Aorta (tissue), 5 donors: ENCODE measurements at regions not wholly inside any gene's neighbourhood (a gene's known extent, or its start where the extent isn't known, plus 50 kb on each side); places are given as distances from the start of the nearest gene placed in this dataset.

Experiments used
- ATAC-seq: fragments of 200-7000 bp; cut with Tn5 transposase; one replicate; pipeline ENCODE4 v1.9.1; 2022; ENCODE audit warnings: moderate library complexity; ENCODE audit not compliant: low FRiP score
- DNase-seq, 2 donors: peaks; one replicate each; pipeline ENCODE4 v3.0.0-alpha.2; 2020
- H3K27ac ChIP-seq, 2 donors: one replicate each; pipeline ENCODE4 v1.5.1; 2013; ENCODE audit warnings: low read length in 2 of 2, mild to moderate bottlenecking in 2 of 2, moderate library complexity in 2 of 2, control low read depth in 1 of 2, inconsistent platforms in 1 of 2, low read depth in 1 of 2
- H3K27me3 ChIP-seq, 2 donors: one replicate each; pipeline ENCODE4 v1.6.1; 2013; ENCODE audit warnings: control low read depth in 1 of 2, low read length in 1 of 2, mild to moderate bottlenecking in 1 of 2, moderate library complexity in 1 of 2; ENCODE audit not compliant: insufficient read depth in 2 of 2, control insufficient read depth in 1 of 2
- H3K36me3 ChIP-seq, 2 donors: one replicate each; pipeline ENCODE4 v1.6.1; 2013; ENCODE audit warnings: control low read depth in 1 of 2, low read length in 1 of 2, mild to moderate bottlenecking in 1 of 2; ENCODE audit not compliant: insufficient read depth in 2 of 2, control insufficient read depth in 1 of 2
- H3K4me1 ChIP-seq, 2 donors: one replicate each; pipeline ENCODE4 v1.6.1; 2013; ENCODE audit warnings: low read length in 2 of 2, control low read depth in 1 of 2, mild to moderate bottlenecking in 1 of 2, moderate library complexity in 1 of 2; ENCODE audit not compliant: insufficient read depth in 2 of 2, control insufficient read depth in 1 of 2
- H3K4me3 ChIP-seq, 2 donors: one replicate each; pipeline ENCODE4 v1.5.1; 2013; ENCODE audit warnings: low read length in 2 of 2, control low read depth in 1 of 2, mild to moderate bottlenecking in 1 of 2
- H3K9me3 ChIP-seq: one replicate; pipeline ENCODE4 v1.6.1; 2013; ENCODE audit warnings: mild to moderate bottlenecking, low read length; ENCODE audit not compliant: control insufficient read depth
- WGBS, 2 donors: extraction: QIAGEN DNeasy Blood & Tissue Kit; methylation state at CpG; one replicate each; pipeline ENCODE4 v1.1.7; 2013; 5-methylcytosine and 5-hydroxymethylcytosine counted together
- intact Hi-C, 2 donors: fragments of 100-400 bp; cut with DNase I; formaldehyde crosslinking; loops; one replicate each; pipeline versions ENCODE4 v1.14.2 to v1.15.0; 2022
- donor health status: healthy with polysubstance abuse.
- donor health status: Bipolar disorder and iron deficiency.
- donor health status: DM: no; HTN: no; CAD: no.
- donor health status: DM: no; HTN: no; CAD: no.
- donor health status: DM: yes; HTN: yes; CAD: no.

GRCh38 chr9:106405871-106406435 is 457.0 kb upstream of the ZNF462 start:
- H3K9me3 ChIP-seq: no peaks in the 10 kb centered on the region
- ATAC-seq: no peak
- 50 to 53% methylated on average over 2 of the region's 2 CpGs for WGBS, 2 donors
- no peak for DNase-seq
- H3K4me3 ChIP-seq: no peak overlapping the region
- intact Hi-C loops: no loop called here
- no peaks in the 10 kb centered on the region for H3K4me1 ChIP-seq
- H3K36me3 ChIP-seq: no peaks in the 10 kb centered on the region
- no peak overlapping the region for H3K27ac ChIP-seq
- H3K27me3 ChIP-seq: no peaks in the 10 kb centered on the region

GRCh38 chr9:106414042-106414441 is 448.9 kb upstream of the ZNF462 start:
- ATAC-seq (no peak), DNase-seq (no peak)
- no peaks in the 10 kb centered on the region for H3K4me1 ChIP-seq
- H3K27ac ChIP-seq: no peak overlapping the region
- H3K9me3 ChIP-seq: no peaks in the 10 kb centered on the region
- no peaks in the 10 kb centered on the region for H3K36me3 ChIP-seq
- H3K27me3 ChIP-seq: no peaks in the 10 kb centered on the region
- WGBS, 2 donors: 68 to 83% methylated on average over 7 of the region's 7 CpGs
- intact Hi-C loops: no loop called here
- no peak overlapping the region for H3K4me3 ChIP-seq

- ATAC-seq (no peak), DNase-seq (no peak)
- H3K27ac ChIP-seq: no peak overlapping the region
- WGBS, 2 donors: 94 to 96% methylated on average over 1 of the region's 1 CpG
- H3K9me3 ChIP-seq: no peaks in the 10 kb centered on the region
- no peaks in the 10 kb centered on the region for H3K4me1 ChIP-seq
- H3K36me3 ChIP-seq: no peaks in the 10 kb centered on the region
- intact Hi-C loops: no loop called here
- no peak overlapping the region for H3K4me3 ChIP-seq
- H3K27me3 ChIP-seq: no peaks in the 10 kb centered on the region
These were observed 445.3 kb upstream of the ZNF462 start for GRCh38 chr9:106417685-106418084.

GRCh38 chr9:106419829-106420228 is 443.1 kb upstream of the ZNF462 start:
- ATAC-seq (no peak), DNase-seq (no peak)
- 40 to 62% methylated on average over 3 of the region's 3 CpGs for WGBS, 2 donors
- Histone ChIP-seq H3K36me3 (no peaks in the 10 kb centered on the region), H3K4me3 (no peak overlapping the region), H3K4me1 (no peaks in the 10 kb centered on the region), H3K9me3 (no peaks in the 10 kb centered on the region), H3K27ac (no peak overlapping the region), H3K27me3 (no peaks in the 10 kb centered on the region)
- intact Hi-C loops: no loop called here

GRCh38 chr9:106420511-106420944 is 442.4 kb upstream of the ZNF462 start:
- no peak for DNase-seq
- Histone ChIP-seq H3K27ac (no peak overlapping the region), H3K27me3 (no peaks in the 10 kb centered on the region), H3K4me1 (no peaks in the 10 kb centered on the region), H3K4me3 (no peak overlapping the region), H3K9me3 (no peaks in the 10 kb centered on the region), H3K36me3 (no peaks in the 10 kb centered on the region)
- WGBS, 2 donors: 46 to 53% methylated on average over 4 of the region's 4 CpGs
- intact Hi-C loops: no loop called here
- no peak for ATAC-seq

- Histone ChIP-seq H3K4me3 (no peak overlapping the region), H3K27ac (no peak overlapping the region), H3K27me3 (no peaks in the 10 kb centered on the region), H3K9me3 (no peaks in the 10 kb centered on the region), H3K36me3 (no peaks in the 10 kb centered on the region), H3K4me1 (no peaks in the 10 kb centered on the region)
- 85 to 88% methylated on average over 3 of the region's 3 CpGs for WGBS, 2 donors
- no peak for ATAC-seq
- intact Hi-C loops: no loop called here
- no peak for DNase-seq
These were observed 441.2 kb upstream of the ZNF462 start for GRCh38 chr9:106421772-106422171.

- WGBS, 2 donors: 60 to 71% methylated on average over 2 of the region's 2 CpGs
- H3K36me3 ChIP-seq: no peaks in the 10 kb centered on the region
These were observed 439.4 kb upstream of the ZNF462 start for GRCh38 chr9:106423575-106423974.

GRCh38 chr9:106432631-106433030 is 430.3 kb upstream of the ZNF462 start:
- WGBS, 2 donors: 69 to 74% methylated on average over 1 of the region's 1 CpG
- H3K9me3 ChIP-seq: peaks cover 2% of the 10 kb centered on the region

More at GRCh38 chr9:106423575-106423974, 439.4 kb upstream of the ZNF462 start:
- Histone ChIP-seq H3K4me3 (no peak overlapping the region), H3K27ac (no peak overlapping the region), H3K4me1 (no peaks in the 10 kb centered on the region), H3K27me3 (no peaks in the 10 kb centered on the region), H3K9me3 (no peaks in the 10 kb centered on the region)
- intact Hi-C loops: no loop called here
- no peak for ATAC-seq
- DNase-seq: no peak

GRCh38 chr9:106438928-106439327 is 424.0 kb upstream of the ZNF462 start:
- Histone ChIP-seq H3K27ac (no peak overlapping the region), H3K4me1 (no peaks in the 10 kb centered on the region), H3K27me3 (no peaks in the 10 kb centered on the region), H3K4me3 (no peak overlapping the region), H3K36me3 (no peaks in the 10 kb centered on the region), H3K9me3 (peaks cover 2% of the 10 kb centered on the region)
- intact Hi-C loops: no loop called here
- ATAC-seq (no peak), DNase-seq (no peak)
- 46 to 49% methylated on average over 3 of the region's 3 CpGs for WGBS, 2 donors

More at GRCh38 chr9:106432631-106433030, 430.3 kb upstream of the ZNF462 start:
- Histone ChIP-seq H3K27ac (no peak overlapping the region), H3K27me3 (no peaks in the 10 kb centered on the region), H3K4me1 (no peaks in the 10 kb centered on the region), H3K36me3 (no peaks in the 10 kb centered on the region), H3K4me3 (no peak overlapping the region)
- no peak for ATAC-seq
- no peak for DNase-seq
- intact Hi-C loops: no loop called here
